Heart right ventricle (tissue), 16 donors: ENCODE measurements at regions not wholly inside any gene's neighbourhood (a gene's known extent, or its start where the extent isn't known, plus 50 kb on each side); places are given as distances from the start of the nearest gene placed in this dataset.

Experiments used
- ATAC-seq, 8 donors: fragments of 200-7000 bp; cut with Tn5 transposase; one replicate each; pipeline ENCODE4 v1.9.1; 2020; ENCODE audit warnings: mild to moderate bottlenecking in 8 of 8, moderate library complexity in 8 of 8, moderate number of reproducible peaks in 1 of 8
- DNase-seq, 2 donors: peaks; one replicate each; pipeline ENCODE4 v3.0.0-alpha.2; 2020
- H3K27ac ChIP-seq, 10 donors: fragments of 200-600 bp; sonication (generic) in 2 of 10; one replicate each; pipeline versions ENCODE4 v1.5.0 to v1.8.0; 2020 to 2022; ENCODE audit warnings: mild to moderate bottlenecking in 3 of 10
- H3K27me3 ChIP-seq, 7 donors: fragments of 200-600 bp; one replicate each; pipeline ENCODE4 v1.8.0; 2021 to 2022; ENCODE audit warnings: mild to moderate bottlenecking in 2 of 7
- H3K36me3 ChIP-seq, 9 donors: fragments of 200-600 bp; sonication (generic) in 1 of 9; one replicate each; pipeline versions ENCODE4 v1.5.0 to v1.8.0; 2020 to 2022; ENCODE audit warnings: mild to moderate bottlenecking in 2 of 9
- H3K4me1 ChIP-seq, 9 donors: fragments of 200-600 bp; sonication (generic) in 1 of 9; one replicate each; pipeline versions ENCODE4 v1.5.0 to v1.8.0; 2020 to 2022; ENCODE audit warnings: mild to moderate bottlenecking in 4 of 9
- H3K4me3 ChIP-seq, 10 donors: fragments of 200-600 bp; sonication (generic) in 2 of 10; one replicate each; pipeline versions ENCODE4 v1.5.0 to v1.8.0; 2020 to 2022; ENCODE audit warnings: mild to moderate bottlenecking in 7 of 10, moderate library complexity in 2 of 10
- H3K9me3 ChIP-seq, 11 donors: fragments of 200-600 bp in 10 of 11; sonication (generic) in 2 of 11; one replicate each; pipeline versions ENCODE4 v1.5.0 to v1.8.0; 2013 to 2022; ENCODE audit warnings: mild to moderate bottlenecking in 2 of 11, control low read depth in 1 of 11, moderate library complexity in 1 of 11
- CTCF ChIP-seq, 9 donors: fragments of 200-600 bp; sonication (generic) in 2 of 9; IDR thresholded peaks; one replicate each; pipeline versions ENCODE4 v1.5.0 to v1.8.0; 2021 to 2022; ENCODE audit warnings: antibody characterized with exemption in 9 of 9, mild to moderate bottlenecking in 5 of 9, moderate library complexity in 1 of 9
- WGBS, 2 donors: extraction: QIAGEN DNeasy Blood & Tissue Kit; methylation state at CpG; one replicate each; pipeline ENCODE4 v1.1.7; 2013; ENCODE audit warnings: inconsistent platforms in 1 of 2; 5-methylcytosine and 5-hydroxymethylcytosine counted together
- intact Hi-C, 10 donors: fragments of 100-400 bp; cut with DNase I; formaldehyde crosslinking; loops; one replicate each; pipeline versions ENCODE4 v1.11.1 to v1.14.2; 2022
- donor health status: Arrhythmogenic right ventricular cardiomyopathy.
- donor health status: ischemic (EF 13 %, LVEDD 7.1; RV severe dilation, severe dysfunction).
- donor health status: healthy with polysubstance abuse.
- donor health status: DM: no; HTN: yes; CAD: no.
- donor health status: DM: no; HTN: no; CAD: no.
- donor health status: ischemic (EF 25% LVEDD 6.9; RV normal size, moderate dysfunction).
- donor health status: ischemic (EF 25% LVEDD 5.7; RV mildly dilated, moderate dysfunction).
- donor health status: healthy.
- donor health status: DM: yes; HTN: yes; CAD: no.
- donor health status: Ischemic cardiomyopathy.
- donor health status: ischemic (EF 35%, LVEDD 5.7; RV mildly dilated, moderate dysfunction).
- donor health status: nonischemic (EF 11% LVEDD 7.7; RV severe dilation, severe dysfunction).
- donor health status: DM: yes; HTN: yes; CAD: no.
- donor health status: PGD.
- donor health status: ischemic (EF 29% LVEDD 5.4; RV normal size, mild dysfunction).
- donor health status: nonischemic (EF 23%, LVEDD 6.1; RV moderate dilation, normal function).

GRCh38 chr22:34913826-34914225 lies 152.1 kb upstream of the ISX start:
- H3K9me3 ChIP-seq: peaks cover 0 to 2% (median 0%) of the 10 kb centered on the region in 11 donors
- H3K4me3 ChIP-seq: no peak overlapping the region
- H3K27ac ChIP-seq: no peak overlapping the region
- peaks cover 0 to 19% (median 10%) of the 10 kb centered on the region in 7 donors for H3K27me3 ChIP-seq
- ATAC-seq (no peak), DNase-seq (no peak)
- 73% methylated on average over 3 of the region's 3 CpGs for WGBS, 2 donors
- no peak for TF ChIP-seq CTCF (IDR thresholded peaks at IDR 0.05)
- H3K36me3 ChIP-seq: no peaks in the 10 kb centered on the region
- H3K4me1 ChIP-seq: no peaks in the 10 kb centered on the region
- intact Hi-C loops: loop anchor here in 1 of 10 donors (5.0 kb wide), 1 partner anchor 583 kb away; no protein-coding TSS in a partner anchor

- intact Hi-C loops: loop anchor here in 1 of 10 donors (5.0 kb wide), 1 partner anchor 582 kb away; no protein-coding TSS in a partner anchor
- DNase-seq (no peak), ATAC-seq (no peak)
- WGBS, 2 donors: 35 to 42% methylated on average over 3 of the region's 3 CpGs
- Histone ChIP-seq H3K27me3 (peaks cover 0 to 14% (median 5%) of the 10 kb centered on the region in 7 donors), H3K4me3 (no peak overlapping the region), H3K36me3 (no peaks in the 10 kb centered on the region), H3K27ac (no peak overlapping the region), H3K4me1 (no peaks in the 10 kb centered on the region), H3K9me3 (no peaks in the 10 kb centered on the region)
- no peak for TF ChIP-seq CTCF (IDR thresholded peaks at IDR 0.05)
Measured at GRCh38 chr22:34914846-34915245, 151.1 kb upstream of the ISX start.

- ATAC-seq: no peak
- 67 to 71% methylated on average over 5 of the region's 5 CpGs for WGBS, 2 donors
Measured at GRCh38 chr22:34917239-34917638, 148.7 kb upstream of the ISX start.

GRCh38 chr22:34931026-34931425 lies 134.9 kb upstream of the ISX start:
- Histone ChIP-seq H3K27ac (no peak overlapping the region), H3K27me3 (peaks cover 0 to 6% (median 0%) of the 10 kb centered on the region in 7 donors), H3K36me3 (no peaks in the 10 kb centered on the region), H3K4me3 (no peak overlapping the region), H3K9me3 (peaks cover 0 to 7% (median 0%) of the 10 kb centered on the region in 11 donors), H3K4me1 (no peaks in the 10 kb centered on the region)
- DNase-seq (no peak), ATAC-seq (no peak)
- 78 to 82% methylated on average over 4 of the region's 4 CpGs for WGBS, 2 donors
- TF ChIP-seq CTCF (IDR thresholded peaks at IDR 0.05): no peak
- intact Hi-C loops: no loop called here

More at GRCh38 chr22:34917239-34917638, 148.7 kb upstream of the ISX start:
- no peaks in the 10 kb centered on the region for H3K36me3 ChIP-seq
- no peak overlapping the region for H3K4me3 ChIP-seq
- H3K4me1 ChIP-seq: no peaks in the 10 kb centered on the region
- DNase-seq: no peak
- H3K27ac ChIP-seq: no peak overlapping the region
- intact Hi-C loops: no loop called here
- TF ChIP-seq CTCF (IDR thresholded peaks at IDR 0.05): no peak
- peaks cover 0 to 5% (median 0%) of the 10 kb centered on the region in 7 donors for H3K27me3 ChIP-seq
- H3K9me3 ChIP-seq: peaks cover 0 to 5% (median 0%) of the 10 kb centered on the region in 11 donors
